RCC 7860 (cell line): ENCODE measurements at regions not wholly inside any gene's neighbourhood (a gene's known extent, or its start where the extent isn't known, plus 50 kb on each side); places are given as distances from the start of the nearest gene placed in this dataset.
"Not testable (repeated sequence)": the region's sequence is repeated elsewhere in the genome, so short reads cannot be mapped to it uniquely, and the experiment has no call there.

Source experiments
- DNase-seq: peaks from one replicate; pipeline ENCODE4 v3.0.0-alpha.2; 2015; ENCODE audit warnings: low spot score
- FAIRE-seq: peaks from 2 replicates; lab custom pipeline; 2012; peaks lifted over from hg19 to GRCh38; lab: Jason Lieb, UNC

- no peak for FAIRE-seq
- DNase-seq = no peak
Measured at GRCh38 chr6:120852293-120852849, 481.9 kb downstream of the TBC1D32 start.

GRCh38 chr6:120826253-120826652 lies 508.0 kb downstream of the TBC1D32 start:
- DNase-seq (no peak), FAIRE-seq (no peak)

GRCh38 chr6:120816794-120817193 lies 517.5 kb downstream of the TBC1D32 start:
- DNase-seq = no peak
- no peak for FAIRE-seq

GRCh38 chr6:120805276-120805675 lies 529.0 kb downstream of the TBC1D32 start:
- DNase-seq = no peak
- FAIRE-seq = no peak

- FAIRE-seq = no peak
- no peak for DNase-seq
Measured at GRCh38 chr6:120804612-120805011, 529.7 kb downstream of the TBC1D32 start.

- no peak for FAIRE-seq
- no peak for DNase-seq
Measured at GRCh38 chr6:120786682-120787081, 547.6 kb downstream of the TBC1D32 start.

GRCh38 chr6:120786256-120786655 lies 548.0 kb downstream of the TBC1D32 start:
- DNase-seq (no peak), FAIRE-seq (no peak)

- FAIRE-seq = no peak
Measured at GRCh38 chr6:120785459-120786086, 548.7 kb downstream of the TBC1D32 start.

GRCh38 chr6:120779441-120779840 lies 554.8 kb downstream of the TBC1D32 start:
- DNase-seq (no peak), FAIRE-seq (no peak)

More at GRCh38 chr6:120785459-120786086, 548.7 kb downstream of the TBC1D32 start:
- DNase-seq = no peak

GRCh38 chr6:120775698-120776097 lies 558.6 kb downstream of the TBC1D32 start:
- DNase-seq (no peak), FAIRE-seq (no peak)

- FAIRE-seq (no peak), DNase-seq (peak; percentile 65)
Measured at GRCh38 chr6:120774275-120774674, 560.0 kb downstream of the TBC1D32 start.

GRCh38 chr6:120771019-120771418 lies 563.3 kb downstream of the TBC1D32 start:
- no peak for DNase-seq
- FAIRE-seq = no peak

- no peak for DNase-seq
- no peak for FAIRE-seq
Measured at GRCh38 chr6:120764312-120764711, 570.0 kb downstream of the TBC1D32 start.

- no peak for DNase-seq
- FAIRE-seq = no peak
Measured at GRCh38 chr6:120759570-120759969, 574.7 kb downstream of the TBC1D32 start.

- FAIRE-seq, DNase-seq: not testable (repeated sequence)
Measured at GRCh38 chr6:120748574-120748973, 585.7 kb downstream of the TBC1D32 start.

- DNase-seq = no peak
- FAIRE-seq = no peak
Measured at GRCh38 chr6:120736740-120737139, 597.5 kb downstream of the TBC1D32 start.

- DNase-seq (no peak), FAIRE-seq (no peak)
Measured at GRCh38 chr6:120735641-120736040, 598.6 kb downstream of the TBC1D32 start.

- FAIRE-seq = no peak
Measured at GRCh38 chr6:120711255-120711654, 623.0 kb downstream of the TBC1D32 start.

GRCh38 chr6:120700001-120700400 lies 634.3 kb downstream of the TBC1D32 start:
- FAIRE-seq (no peak), DNase-seq (no peak)

More at GRCh38 chr6:120711255-120711654, 623.0 kb downstream of the TBC1D32 start:
- no peak for DNase-seq

- FAIRE-seq = no peak
Measured at GRCh38 chr6:120686492-120686891, 647.8 kb downstream of the TBC1D32 start.

GRCh38 chr6:120682145-120682544 lies 652.1 kb downstream of the TBC1D32 start:
- DNase-seq (no peak), FAIRE-seq (no peak)

More at GRCh38 chr6:120686492-120686891, 647.8 kb downstream of the TBC1D32 start:
- DNase-seq = no peak

- FAIRE-seq (no peak), DNase-seq (no peak)
Measured at GRCh38 chr6:120681204-120681603, 653.1 kb downstream of the TBC1D32 start.

GRCh38 chr6:120675886-120676285 lies 658.4 kb downstream of the TBC1D32 start:
- FAIRE-seq (no peak), DNase-seq (peak; percentile 26)
